ENCODE measurements at regions not wholly inside any gene's neighbourhood (a gene's known extent, or its start where the extent isn't known, plus 50 kb on each side); places are given as distances from the start of the nearest gene placed in this dataset.

DNA sequence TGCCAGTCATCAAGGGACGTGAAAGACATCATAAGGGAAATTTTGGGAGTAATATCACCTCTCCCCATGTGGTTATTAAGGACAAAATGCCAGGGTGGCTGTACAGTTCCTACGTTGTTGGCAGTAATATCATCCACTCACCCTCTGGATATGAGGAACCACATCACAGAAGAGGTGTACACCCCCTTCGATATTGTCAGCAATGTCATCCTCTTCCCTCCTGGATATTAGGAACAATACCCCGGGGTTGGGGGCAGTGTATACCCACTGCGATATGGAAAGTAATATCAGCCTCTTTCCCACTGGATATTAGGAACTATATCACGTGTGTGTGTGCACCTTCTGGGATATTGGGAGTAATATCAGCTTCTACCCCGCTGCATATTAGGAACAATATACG, 1933.3 kb downstream of the SUCLG1 start:
- TF ChIP-seq, protein P1, sequence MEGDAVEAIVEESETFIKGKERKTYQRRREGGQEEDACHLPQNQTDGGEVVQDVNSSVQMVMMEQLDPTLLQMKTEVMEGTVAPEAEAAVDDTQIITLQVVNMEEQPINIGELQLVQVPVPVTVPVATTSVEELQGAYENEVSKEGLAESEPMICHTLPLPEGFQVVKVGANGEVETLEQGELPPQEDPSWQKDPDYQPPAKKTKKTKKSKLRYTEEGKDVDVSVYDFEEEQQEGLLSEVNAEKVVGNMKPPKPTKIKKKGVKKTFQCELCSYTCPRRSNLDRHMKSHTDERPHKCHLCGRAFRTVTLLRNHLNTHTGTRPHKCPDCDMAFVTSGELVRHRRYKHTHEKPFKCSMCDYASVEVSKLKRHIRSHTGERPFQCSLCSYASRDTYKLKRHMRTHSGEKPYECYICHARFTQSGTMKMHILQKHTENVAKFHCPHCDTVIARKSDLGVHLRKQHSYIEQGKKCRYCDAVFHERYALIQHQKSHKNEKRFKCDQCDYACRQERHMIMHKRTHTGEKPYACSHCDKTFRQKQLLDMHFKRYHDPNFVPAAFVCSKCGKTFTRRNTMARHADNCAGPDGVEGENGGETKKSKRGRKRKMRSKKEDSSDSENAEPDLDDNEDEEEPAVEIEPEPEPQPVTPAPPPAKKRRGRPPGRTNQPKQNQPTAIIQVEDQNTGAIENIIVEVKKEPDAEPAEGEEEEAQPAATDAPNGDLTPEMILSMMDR (IDR thresholded peaks at IDR 0.05; ENCODE audit: borderline replicate concordance, extremely low read depth, insufficient read depth): no peak
- Histone ChIP-seq H3K9me3 (ENCODE audit: control insufficient read depth in 2 of 3, insufficient read depth in 1 of 3, low read length in 3 of 3) (no peaks in the 10 kb centered on the region), H3K27me3 (ENCODE audit: control insufficient read depth, insufficient read depth, low read length) (no peaks in the 10 kb centered on the region), H3K9ac (ENCODE audit: low read length in 3 of 3) (no peak overlapping the region), H3K27ac (ENCODE audit: low read depth in 2 of 2, low read length in 2 of 2) (no peak overlapping the region), H3K36me3 (ENCODE audit: control insufficient read depth in 2 of 3, insufficient read depth in 3 of 3, low read length in 3 of 3) (no peaks in the 10 kb centered on the region), H3K4me1 (ENCODE audit: control insufficient read depth in 2 of 3, insufficient read depth in 2 of 3, low read depth in 1 of 3, low read length in 3 of 3) (no peaks in the 10 kb centered on the region), H3K4me3 (ENCODE audit: low read length in 3 of 3) (no peak overlapping the region)
- intact Hi-C loops (cut with DNase I): no loop called here
- DNase-seq (no peak), FAIRE-seq (no peak)

DNA sequence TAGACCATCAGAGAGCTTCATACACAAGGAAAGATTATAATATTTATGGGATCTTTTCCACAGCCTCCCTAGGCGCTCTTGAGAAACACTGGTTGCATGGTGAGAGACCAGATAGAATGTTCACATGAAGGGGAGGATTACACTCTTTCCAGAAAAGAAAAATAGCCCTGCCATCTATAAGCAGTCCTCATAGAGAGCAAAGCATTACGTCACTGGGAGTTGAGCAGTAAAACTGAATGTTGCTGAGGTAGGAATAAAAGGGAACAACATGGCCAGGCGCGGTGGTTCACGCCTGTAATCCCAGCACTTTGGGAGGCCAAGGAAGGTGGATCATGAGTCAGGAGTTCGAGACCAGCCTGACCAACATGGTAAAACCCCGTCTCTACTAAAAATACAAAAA, 1934.3 kb downstream of the SUCLG1 start:
- Histone ChIP-seq H3K9me3 (ENCODE audit: control insufficient read depth in 2 of 3, insufficient read depth in 1 of 3, low read length in 3 of 3) (no peaks in the 10 kb centered on the region), H3K9ac (ENCODE audit: low read length in 3 of 3) (no peak overlapping the region), H3K27me3 (ENCODE audit: control insufficient read depth, insufficient read depth, low read length) (no peaks in the 10 kb centered on the region), H3K36me3 (ENCODE audit: control insufficient read depth in 2 of 3, insufficient read depth in 3 of 3, low read length in 3 of 3) (no peaks in the 10 kb centered on the region), H3K4me3 (ENCODE audit: low read length in 3 of 3) (no peak overlapping the region), H3K4me1 (ENCODE audit: control insufficient read depth in 2 of 3, insufficient read depth in 2 of 3, low read depth in 1 of 3, low read length in 3 of 3) (no peaks in the 10 kb centered on the region), H3K27ac (ENCODE audit: low read depth in 2 of 2, low read length in 2 of 2) (no peak overlapping the region)
- FAIRE-seq (no peak), DNase-seq (no peak)
- intact Hi-C loops (cut with DNase I): no loop called here
- TF ChIP-seq, protein P1 (IDR thresholded peaks at IDR 0.05; ENCODE audit: borderline replicate concordance, extremely low read depth, insufficient read depth): no peak

DNA sequence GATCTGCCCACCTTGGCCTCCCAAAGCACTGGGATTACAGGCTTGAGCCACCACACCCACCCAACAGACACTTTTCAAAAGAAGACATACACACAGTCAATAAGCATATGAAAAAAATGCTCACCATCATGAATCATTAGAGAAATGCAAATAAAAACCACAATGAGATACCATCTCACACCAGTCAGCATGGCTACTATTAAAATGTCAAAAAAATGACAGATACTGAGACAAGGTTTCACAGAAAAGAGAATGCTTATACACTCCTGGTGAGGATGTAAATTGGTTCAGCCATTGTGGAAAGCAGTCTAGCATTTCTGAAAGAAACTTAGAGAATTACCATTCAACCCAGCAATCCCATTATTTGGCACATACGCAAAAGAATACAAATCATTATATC, 1947.2 kb downstream of the SUCLG1 start:
- Histone ChIP-seq H3K36me3 (ENCODE audit: control insufficient read depth in 2 of 3, insufficient read depth in 3 of 3, low read length in 3 of 3) (no peaks in the 10 kb centered on the region), H3K9ac (ENCODE audit: low read length in 3 of 3) (no peak overlapping the region), H3K4me3 (ENCODE audit: low read length in 3 of 3) (no peak overlapping the region), H3K4me1 (ENCODE audit: control insufficient read depth in 2 of 3, insufficient read depth in 2 of 3, low read depth in 1 of 3, low read length in 3 of 3) (no peaks in the 10 kb centered on the region), H3K27ac (ENCODE audit: low read depth in 2 of 2, low read length in 2 of 2) (no peak overlapping the region), H3K27me3 (ENCODE audit: control insufficient read depth, insufficient read depth, low read length) (no peaks in the 10 kb centered on the region), H3K9me3 (ENCODE audit: control insufficient read depth in 2 of 3, insufficient read depth in 1 of 3, low read length in 3 of 3) (no peaks in the 10 kb centered on the region)
- TF ChIP-seq, protein P1 (IDR thresholded peaks at IDR 0.05; ENCODE audit: borderline replicate concordance, extremely low read depth, insufficient read depth): no peak
- FAIRE-seq (no peak), DNase-seq (no peak)
- intact Hi-C loops (cut with DNase I): no loop called here

DNA sequence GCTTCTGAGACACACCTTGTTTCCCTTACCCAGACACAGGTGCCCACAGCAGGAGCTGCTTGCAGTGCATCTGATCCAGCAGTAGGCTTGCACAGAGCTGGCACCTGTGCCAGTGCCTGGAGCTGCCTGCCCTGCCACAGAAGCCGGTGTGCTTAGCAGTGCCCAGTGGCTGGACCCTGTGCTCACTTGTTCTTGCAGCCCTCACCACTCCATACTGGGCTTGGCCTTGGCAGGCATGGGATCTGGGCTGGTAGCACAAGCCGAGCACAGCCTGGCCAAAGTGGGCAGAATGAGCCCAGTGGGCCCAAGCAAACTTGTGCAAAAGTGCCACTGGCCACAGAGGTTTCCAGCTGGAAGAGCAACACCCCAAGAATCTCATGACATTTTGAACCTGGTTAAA, 1950.4 kb downstream of the SUCLG1 start:
- Histone ChIP-seq H3K9ac (ENCODE audit: low read length in 3 of 3) (no peak overlapping the region), H3K9me3 (ENCODE audit: control insufficient read depth in 2 of 3, insufficient read depth in 1 of 3, low read length in 3 of 3) (no peaks in the 10 kb centered on the region), H3K36me3 (ENCODE audit: control insufficient read depth in 2 of 3, insufficient read depth in 3 of 3, low read length in 3 of 3) (no peaks in the 10 kb centered on the region), H3K4me3 (ENCODE audit: low read length in 3 of 3) (no peak overlapping the region), H3K4me1 (ENCODE audit: control insufficient read depth in 2 of 3, insufficient read depth in 2 of 3, low read depth in 1 of 3, low read length in 3 of 3) (no peaks in the 10 kb centered on the region), H3K27me3 (ENCODE audit: control insufficient read depth, insufficient read depth, low read length) (no peaks in the 10 kb centered on the region), H3K27ac (ENCODE audit: low read depth in 2 of 2, low read length in 2 of 2) (no peak overlapping the region)
- DNase-seq: peak in 1 of 5 donors; percentile 51
- intact Hi-C loops (cut with DNase I): no loop called here
- FAIRE-seq: no peak
- TF ChIP-seq, protein P1 (IDR thresholded peaks at IDR 0.05; ENCODE audit: borderline replicate concordance, extremely low read depth, insufficient read depth): no peak
